ENCODE measurements at regions not wholly inside any gene's neighbourhood (a gene's known extent, or its start where the extent isn't known, plus 50 kb on each side); places are given as distances from the start of the nearest gene placed in this dataset.

- no peak for DNase-seq
- no peaks in the 10 kb centered on the region for H3K4me1 Mint-ChIP-seq
- no peaks in the 10 kb centered on the region for H3K36me3 Mint-ChIP-seq (ENCODE audit: low read depth)
- no peak overlapping the region for H3K4me3 Mint-ChIP-seq
- ATAC-seq = no peak
- H3K27me3 Mint-ChIP-seq = no peaks in the 10 kb centered on the region
- H3K27ac Mint-ChIP-seq = no peak overlapping the region
- H3K9me3 ChIP-seq (ENCODE audit: control insufficient read depth, low read length, poor library complexity, severe bottlenecking) = no peaks in the 10 kb centered on the region
Observed at GRCh38 chr6:84528201-84528600, 236.2 kb downstream of the TBX18 start.

- H3K9me3 ChIP-seq (ENCODE audit: control insufficient read depth, low read length, poor library complexity, severe bottlenecking) = no peaks in the 10 kb centered on the region
- ATAC-seq (no peak), DNase-seq (no peak)
- Mint-ChIP-seq H3K27me3 (no peaks in the 10 kb centered on the region), H3K36me3 (ENCODE audit: low read depth) (no peaks in the 10 kb centered on the region), H3K4me3 (no peak overlapping the region), H3K4me1 (no peaks in the 10 kb centered on the region), H3K27ac (no peak overlapping the region)
Observed at GRCh38 chr6:84526631-84527030, 237.8 kb downstream of the TBX18 start.

- Mint-ChIP-seq H3K27me3 (no peaks in the 10 kb centered on the region), H3K4me3 (no peak overlapping the region), H3K4me1 (no peaks in the 10 kb centered on the region), H3K36me3 (ENCODE audit: low read depth) (no peaks in the 10 kb centered on the region), H3K27ac (no peak overlapping the region)
- H3K9me3 ChIP-seq (ENCODE audit: control insufficient read depth, low read length, poor library complexity, severe bottlenecking) = no peaks in the 10 kb centered on the region
- ATAC-seq = no peak
- no peak for DNase-seq
Observed at GRCh38 chr6:84525907-84526306, 238.5 kb downstream of the TBX18 start.

DNA sequence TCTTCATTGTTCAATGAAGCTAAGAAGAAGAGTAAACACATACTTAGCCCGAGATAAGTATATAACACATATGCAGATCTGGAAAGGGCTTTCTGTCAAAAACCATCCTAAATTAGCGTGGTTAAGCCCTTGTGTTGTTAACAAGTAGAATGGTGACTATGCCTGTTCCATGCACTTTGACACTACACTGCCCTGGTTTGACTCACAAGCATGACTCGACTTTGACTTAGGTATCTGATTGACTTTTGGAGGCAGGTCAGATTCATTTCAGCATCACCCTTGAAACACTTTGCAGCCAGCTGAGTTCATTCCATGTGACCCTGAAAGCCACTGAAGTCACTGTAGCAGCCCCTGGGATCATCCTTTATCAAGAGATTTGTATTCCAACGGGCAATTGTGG lies 239.8 kb downstream of the TBX18 start:
- ATAC-seq = no peak
- Mint-ChIP-seq H3K4me1 (no peaks in the 10 kb centered on the region), H3K27me3 (no peaks in the 10 kb centered on the region), H3K27ac (no peak overlapping the region), H3K36me3 (ENCODE audit: low read depth) (no peaks in the 10 kb centered on the region), H3K4me3 (no peak overlapping the region)
- H3K9me3 ChIP-seq (ENCODE audit: control insufficient read depth, low read length, poor library complexity, severe bottlenecking) = no peaks in the 10 kb centered on the region
- no peak for DNase-seq

DNA sequence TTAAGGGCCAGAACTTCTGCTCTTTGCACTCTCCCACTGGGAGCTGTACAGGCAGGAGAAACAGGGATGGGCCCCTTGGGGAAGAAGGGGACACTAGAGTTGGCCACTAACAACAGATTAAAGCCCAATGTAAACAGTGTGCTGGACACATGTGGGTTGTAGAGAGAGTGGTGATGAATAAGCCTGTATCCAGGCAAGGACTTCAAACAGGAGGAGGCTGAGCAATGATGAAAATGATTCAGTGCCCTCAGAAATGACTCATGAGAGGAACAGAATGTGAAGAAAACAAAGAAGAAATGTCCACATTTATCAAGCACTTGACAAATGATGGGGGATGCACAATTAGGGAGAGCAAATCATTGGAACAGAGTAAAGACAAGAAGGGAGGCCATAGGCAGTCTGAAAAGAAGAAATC lies 242.3 kb downstream of the TBX18 start:
- no peaks in the 10 kb centered on the region for H3K36me3 Mint-ChIP-seq (ENCODE audit: low read depth)
- H3K4me1 Mint-ChIP-seq = no peaks in the 10 kb centered on the region
- DNase-seq (no peak), ATAC-seq (no peak)
- no peaks in the 10 kb centered on the region for H3K9me3 ChIP-seq (ENCODE audit: control insufficient read depth, low read length, poor library complexity, severe bottlenecking)
- H3K4me3 Mint-ChIP-seq = no peak overlapping the region
- H3K27me3 Mint-ChIP-seq = no peaks in the 10 kb centered on the region
- no peak overlapping the region for H3K27ac Mint-ChIP-seq

GRCh38 chr6:84521511-84521910 lies 242.9 kb downstream of the TBX18 start:
- no peaks in the 10 kb centered on the region for H3K4me1 Mint-ChIP-seq
- H3K27ac Mint-ChIP-seq = no peak overlapping the region
- H3K36me3 Mint-ChIP-seq (ENCODE audit: low read depth) = no peaks in the 10 kb centered on the region
- no peak overlapping the region for H3K4me3 Mint-ChIP-seq
- H3K9me3 ChIP-seq (ENCODE audit: control insufficient read depth, low read length, poor library complexity, severe bottlenecking) = no peaks in the 10 kb centered on the region
- no peaks in the 10 kb centered on the region for H3K27me3 Mint-ChIP-seq
- DNase-seq (no peak), ATAC-seq (no peak)

- H3K27ac Mint-ChIP-seq = no peak overlapping the region
- H3K27me3 Mint-ChIP-seq = no peaks in the 10 kb centered on the region
- no peak overlapping the region for H3K4me3 Mint-ChIP-seq
- H3K4me1 Mint-ChIP-seq = no peaks in the 10 kb centered on the region
- no peaks in the 10 kb centered on the region for H3K36me3 Mint-ChIP-seq (ENCODE audit: low read depth)
- ATAC-seq (no peak), DNase-seq (no peak)
- no peaks in the 10 kb centered on the region for H3K9me3 ChIP-seq (ENCODE audit: control insufficient read depth, low read length, poor library complexity, severe bottlenecking)
Observed at GRCh38 chr6:84517741-84518530, 246.5 kb downstream of the TBX18 start.

DNA sequence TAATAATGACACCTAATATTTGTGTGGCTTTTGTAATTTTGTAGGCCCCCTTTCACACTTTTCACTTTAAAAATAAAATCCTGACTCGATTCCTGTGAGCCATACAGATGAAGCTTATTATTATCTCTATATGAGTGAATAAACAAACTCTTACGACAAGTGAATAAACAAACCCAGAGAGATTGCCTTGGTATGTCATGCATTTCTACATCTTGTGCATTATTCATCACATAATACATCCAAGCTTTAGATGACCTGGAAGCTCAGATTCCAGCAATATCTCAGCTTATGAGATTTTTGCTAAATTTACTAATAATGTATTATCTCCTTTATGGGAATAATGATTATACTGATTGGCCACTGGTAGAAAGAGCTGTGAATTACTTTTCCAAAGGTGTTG lies 248.2 kb downstream of the TBX18 start:
- no peaks in the 10 kb centered on the region for H3K36me3 Mint-ChIP-seq (ENCODE audit: low read depth)
- H3K27me3 Mint-ChIP-seq = no peaks in the 10 kb centered on the region
- no peak for ATAC-seq
- no peak for DNase-seq
- no peak overlapping the region for H3K27ac Mint-ChIP-seq
- no peaks in the 10 kb centered on the region for H3K9me3 ChIP-seq (ENCODE audit: control insufficient read depth, low read length, poor library complexity, severe bottlenecking)
- H3K4me1 Mint-ChIP-seq = no peaks in the 10 kb centered on the region
- H3K4me3 Mint-ChIP-seq = no peak overlapping the region

DNA sequence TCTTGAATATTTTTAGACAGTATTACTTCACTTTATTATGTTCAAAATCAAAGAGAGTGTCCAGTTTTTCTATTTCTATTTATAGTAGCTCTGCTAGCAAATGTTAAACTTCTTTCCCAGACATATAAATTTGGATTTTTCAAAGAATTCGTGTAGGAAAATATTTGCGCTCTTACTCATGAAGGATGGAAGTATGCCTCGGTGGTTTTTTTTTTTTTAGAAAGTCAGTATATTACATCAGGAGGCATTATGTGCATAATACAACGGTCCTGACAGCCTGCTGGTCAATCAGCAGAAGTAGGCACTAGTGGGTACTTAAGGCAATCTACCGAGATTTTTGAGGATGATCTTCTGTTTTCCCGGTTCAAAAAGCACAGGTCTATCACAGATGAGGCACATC lies 249.3 kb downstream of the TBX18 start:
- Mint-ChIP-seq H3K27me3 (no peaks in the 10 kb centered on the region), H3K4me3 (no peak overlapping the region), H3K27ac (no peak overlapping the region), H3K36me3 (ENCODE audit: low read depth) (no peaks in the 10 kb centered on the region), H3K4me1 (no peaks in the 10 kb centered on the region)
- no peak for DNase-seq
- no peak for ATAC-seq
- H3K9me3 ChIP-seq (ENCODE audit: control insufficient read depth, low read length, poor library complexity, severe bottlenecking) = no peaks in the 10 kb centered on the region

- H3K27me3 Mint-ChIP-seq = no peaks in the 10 kb centered on the region
- no peaks in the 10 kb centered on the region for H3K36me3 Mint-ChIP-seq (ENCODE audit: low read depth)
- ATAC-seq = no peak
- no peaks in the 10 kb centered on the region for H3K9me3 ChIP-seq (ENCODE audit: control insufficient read depth, low read length, poor library complexity, severe bottlenecking)
- no peaks in the 10 kb centered on the region for H3K4me1 Mint-ChIP-seq
- no peak for DNase-seq
- H3K27ac Mint-ChIP-seq = no peak overlapping the region
- no peak overlapping the region for H3K4me3 Mint-ChIP-seq
Observed at GRCh38 chr6:84514089-84514971, 250.1 kb downstream of the TBX18 start.

DNA sequence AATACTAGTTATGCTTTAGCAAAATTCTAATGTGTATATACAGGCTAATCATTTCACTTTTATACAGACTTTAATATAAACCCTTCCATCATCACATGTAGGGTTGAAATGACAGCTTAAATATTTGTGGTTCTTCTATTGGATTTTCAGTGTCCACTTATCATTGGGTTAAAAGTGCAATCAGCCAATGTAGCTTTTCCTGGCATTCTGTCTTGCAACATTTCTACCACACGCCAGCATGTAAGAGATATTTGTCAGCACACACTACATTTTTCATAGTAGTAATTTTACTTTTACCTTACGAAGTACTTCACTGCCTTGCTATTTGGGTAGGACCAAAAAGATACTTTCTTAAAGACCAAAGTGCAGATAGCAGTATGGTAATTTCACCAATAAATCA lies 252.0 kb downstream of the TBX18 start:
- DNase-seq (no peak), ATAC-seq (no peak)
- no peak overlapping the region for H3K4me3 Mint-ChIP-seq
- H3K9me3 ChIP-seq (ENCODE audit: control insufficient read depth, low read length, poor library complexity, severe bottlenecking) = no peaks in the 10 kb centered on the region
- H3K27me3 Mint-ChIP-seq = no peaks in the 10 kb centered on the region
- no peak overlapping the region for H3K27ac Mint-ChIP-seq
- no peaks in the 10 kb centered on the region for H3K4me1 Mint-ChIP-seq
- H3K36me3 Mint-ChIP-seq (ENCODE audit: low read depth) = no peaks in the 10 kb centered on the region

- Mint-ChIP-seq H3K27ac (no peak overlapping the region), H3K27me3 (no peaks in the 10 kb centered on the region), H3K4me3 (no peak overlapping the region), H3K36me3 (ENCODE audit: low read depth) (no peaks in the 10 kb centered on the region), H3K4me1 (no peaks in the 10 kb centered on the region)
- ATAC-seq (no peak), DNase-seq (no peak)
- H3K9me3 ChIP-seq (ENCODE audit: control insufficient read depth, low read length, poor library complexity, severe bottlenecking) = no peaks in the 10 kb centered on the region
Observed at GRCh38 chr6:84511929-84512328, 252.5 kb downstream of the TBX18 start.

- no peak for ATAC-seq
- H3K4me3 Mint-ChIP-seq = no peak overlapping the region
Observed at GRCh38 chr6:84508981-84509380, 255.4 kb downstream of the TBX18 start.

GRCh38 chr6:84508334-84508733 lies 256.1 kb downstream of the TBX18 start:
- no peaks in the 10 kb centered on the region for H3K9me3 ChIP-seq (ENCODE audit: control insufficient read depth, low read length, poor library complexity, severe bottlenecking)
- Mint-ChIP-seq H3K4me1 (no peaks in the 10 kb centered on the region), H3K36me3 (ENCODE audit: low read depth) (no peaks in the 10 kb centered on the region), H3K27me3 (no peaks in the 10 kb centered on the region), H3K4me3 (no peak overlapping the region), H3K27ac (no peak overlapping the region)
- ATAC-seq (no peak), DNase-seq (no peak)

More at GRCh38 chr6:84508981-84509380, 255.4 kb downstream of the TBX18 start:
- DNase-seq = no peak
- no peaks in the 10 kb centered on the region for H3K4me1 Mint-ChIP-seq
- H3K27ac Mint-ChIP-seq = no peak overlapping the region
- H3K36me3 Mint-ChIP-seq (ENCODE audit: low read depth) = no peaks in the 10 kb centered on the region
- no peaks in the 10 kb centered on the region for H3K9me3 ChIP-seq (ENCODE audit: control insufficient read depth, low read length, poor library complexity, severe bottlenecking)
- no peaks in the 10 kb centered on the region for H3K27me3 Mint-ChIP-seq
